Osteocyte (in vitro differentiated cells): ENCODE measurements at regions not wholly inside any gene's neighbourhood (a gene's known extent, or its start where the extent isn't known, plus 50 kb on each side); places are given as distances from the start of the nearest gene placed in this dataset.
"Not testable (repeated sequence)": the region's sequence is repeated elsewhere in the genome, so short reads cannot be mapped to it uniquely, and the experiment has no call there.

Experiments used
- DNase-seq: peaks from one replicate; pipeline ENCODE4 v3.0.0; 2021; ENCODE audit warnings: mixed read lengths; ENCODE audit not compliant: unreplicated experiment; ENCODE audit errors: extremely low spot score
- H3K27ac Mint-ChIP-seq: one replicate; pipeline ENCODE4 v1.8.0; 2021; ENCODE audit warnings: mild to moderate bottlenecking, mixed read lengths; ENCODE audit not compliant: unreplicated experiment
- H3K27me3 Mint-ChIP-seq: one replicate; pipeline ENCODE4 v1.8.0; 2021; ENCODE audit warnings: mixed read lengths; ENCODE audit not compliant: unreplicated experiment
- H3K36me3 Mint-ChIP-seq: one replicate; pipeline ENCODE4 v1.8.0; 2021; ENCODE audit warnings: mixed read lengths; ENCODE audit not compliant: unreplicated experiment
- H3K4me1 Mint-ChIP-seq: one replicate; pipeline ENCODE4 v1.8.0; 2021; ENCODE audit warnings: mixed read lengths; ENCODE audit not compliant: unreplicated experiment
- H3K4me3 Mint-ChIP-seq: one replicate; pipeline ENCODE4 v1.8.0; 2021; ENCODE audit warnings: mild to moderate bottlenecking, moderate library complexity, mixed read lengths; ENCODE audit not compliant: unreplicated experiment
- H3K9me3 Mint-ChIP-seq: one replicate; pipeline ENCODE4 v1.8.0; 2021; ENCODE audit warnings: mixed read lengths; ENCODE audit not compliant: unreplicated experiment
- CTCF ChIP-seq: fragments of 200-600 bp; sonication (generic); IDR thresholded peaks from 2 replicates; pipeline ENCODE4 v1.5.0; 2021; ENCODE audit warnings: antibody characterized with exemption, mild to moderate bottlenecking, moderate library complexity

GRCh38 chr9:82880336-82881050, 182.4 kb downstream of the RASEF start:
- no peaks in the 10 kb centered on the region for H3K4me1 Mint-ChIP-seq
- DNase-seq: no peak
- no peaks in the 10 kb centered on the region for H3K27me3 Mint-ChIP-seq
- H3K9me3 Mint-ChIP-seq: no peaks in the 10 kb centered on the region
- no peak overlapping the region for H3K4me3 Mint-ChIP-seq
- H3K36me3 Mint-ChIP-seq: no peaks in the 10 kb centered on the region
- no peak overlapping the region for H3K27ac Mint-ChIP-seq
- TF ChIP-seq CTCF: no peak

- Mint-ChIP-seq H3K4me1 (no peaks in the 10 kb centered on the region), H3K27me3 (no peaks in the 10 kb centered on the region), H3K9me3 (no peaks in the 10 kb centered on the region), H3K27ac (no peak overlapping the region), H3K36me3 (no peaks in the 10 kb centered on the region), H3K4me3 (no peak overlapping the region)
- no peak for DNase-seq
- no peak for TF ChIP-seq CTCF
Observed at GRCh38 chr9:82882138-82882537, 180.8 kb downstream of the RASEF start.

- no peaks in the 10 kb centered on the region for H3K27me3 Mint-ChIP-seq
- no peak overlapping the region for H3K4me3 Mint-ChIP-seq
- no peaks in the 10 kb centered on the region for H3K4me1 Mint-ChIP-seq
- H3K9me3 Mint-ChIP-seq: no peaks in the 10 kb centered on the region
- DNase-seq: no peak
- H3K27ac Mint-ChIP-seq: no peak overlapping the region
- no peak for TF ChIP-seq CTCF
- no peaks in the 10 kb centered on the region for H3K36me3 Mint-ChIP-seq
Observed at GRCh38 chr9:82882748-82883147, 180.2 kb downstream of the RASEF start.

- Mint-ChIP-seq H3K9me3 (no peaks in the 10 kb centered on the region), H3K27ac (no peak overlapping the region)
- no peak for TF ChIP-seq CTCF
Observed at GRCh38 chr9:82883436-82883835, 179.5 kb downstream of the RASEF start.

GRCh38 chr9:82883974-82884373, 179.0 kb downstream of the RASEF start:
- H3K9me3 Mint-ChIP-seq, H3K4me3 Mint-ChIP-seq, DNase-seq: not testable (repeated sequence)

More at GRCh38 chr9:82883436-82883835, 179.5 kb downstream of the RASEF start:
- Mint-ChIP-seq H3K4me1 (no peaks in the 10 kb centered on the region), H3K27me3 (no peaks in the 10 kb centered on the region), H3K36me3 (no peaks in the 10 kb centered on the region), H3K4me3 (no peak overlapping the region)
- DNase-seq: no peak

More at GRCh38 chr9:82883974-82884373, 179.0 kb downstream of the RASEF start:
- H3K4me1 Mint-ChIP-seq, H3K27me3 Mint-ChIP-seq, H3K36me3 Mint-ChIP-seq, H3K27ac Mint-ChIP-seq: not testable (repeated sequence)
